Renal cortex interstitium (tissue), 11 donors: ENCODE measurements at regions not wholly inside any gene's neighbourhood (a gene's known extent, or its start where the extent isn't known, plus 50 kb on each side); places are given as distances from the start of the nearest gene placed in this dataset.
"Not testable (repeated sequence)": the region's sequence is repeated elsewhere in the genome, so short reads cannot be mapped to it uniquely, and the experiment has no call there.

Experiments used
- DNase-seq, 11 donors: peaks; one replicate each; pipeline ENCODE4 v3.0.0-alpha.2; 2013; ENCODE audit warnings: low read depth in 9 of 11, low spot score in 4 of 11; ENCODE audit errors: extremely low read depth in 1 of 11

DNA sequence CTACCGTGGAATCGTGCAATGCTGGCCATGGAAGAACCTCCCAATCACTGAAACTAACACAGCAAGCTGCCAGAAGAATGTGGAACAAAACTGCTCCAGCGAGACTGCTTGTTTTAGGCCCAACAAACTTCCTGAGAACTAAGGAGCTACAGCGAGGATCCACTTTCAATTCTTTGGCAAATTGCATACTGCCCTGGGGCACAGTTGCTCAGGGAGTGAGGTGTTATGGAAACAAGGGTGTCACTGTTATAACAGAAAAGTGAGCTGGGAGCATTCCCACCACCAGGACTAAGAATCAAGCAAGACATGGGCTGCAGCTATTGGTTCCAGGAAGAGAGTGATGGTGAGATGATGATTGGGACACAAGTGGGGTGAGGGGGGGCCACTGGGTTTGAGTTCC, 1606.1 kb upstream of the FLRT2 start:
- no peak for DNase-seq

DNA sequence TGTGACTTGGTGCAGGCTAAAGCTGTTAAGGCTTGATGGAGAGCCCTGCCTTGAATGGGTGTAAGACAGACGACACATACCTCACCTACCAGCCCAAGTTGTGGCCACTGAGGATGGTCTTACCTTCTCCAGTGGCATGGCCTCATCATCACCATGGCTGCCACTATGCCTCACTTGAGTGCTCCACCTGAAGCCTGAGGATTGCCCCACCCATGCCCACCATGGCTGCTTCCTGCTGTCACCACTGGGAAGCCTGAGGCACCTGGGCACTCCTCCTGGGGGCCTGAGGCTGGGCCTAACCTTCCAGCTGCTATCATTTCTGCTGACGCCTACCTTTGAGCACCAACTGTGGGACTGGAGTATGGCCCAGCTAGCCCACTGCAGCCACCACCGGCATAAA, 1605.7 kb upstream of the FLRT2 start:
- no peak for DNase-seq

DNA sequence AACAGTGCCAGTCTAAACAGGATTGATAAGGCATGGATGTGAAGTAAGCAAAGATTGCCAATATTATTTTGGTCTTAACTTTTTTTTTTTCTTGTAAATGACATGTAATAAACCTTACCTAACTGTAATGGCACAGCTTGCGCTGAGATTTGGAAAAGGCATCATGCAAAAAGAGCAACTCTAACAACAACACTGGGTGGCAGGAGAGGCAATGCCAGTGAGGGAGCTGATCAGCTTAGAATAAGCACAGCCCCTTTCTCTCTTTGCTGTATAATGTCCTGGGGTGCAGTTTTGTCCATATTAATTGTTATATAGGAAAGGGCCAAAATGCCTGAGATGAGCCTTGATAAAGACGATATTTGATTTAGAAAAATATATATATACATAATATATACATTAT, 1589.7 kb upstream of the FLRT2 start:
- no peak for DNase-seq

DNA sequence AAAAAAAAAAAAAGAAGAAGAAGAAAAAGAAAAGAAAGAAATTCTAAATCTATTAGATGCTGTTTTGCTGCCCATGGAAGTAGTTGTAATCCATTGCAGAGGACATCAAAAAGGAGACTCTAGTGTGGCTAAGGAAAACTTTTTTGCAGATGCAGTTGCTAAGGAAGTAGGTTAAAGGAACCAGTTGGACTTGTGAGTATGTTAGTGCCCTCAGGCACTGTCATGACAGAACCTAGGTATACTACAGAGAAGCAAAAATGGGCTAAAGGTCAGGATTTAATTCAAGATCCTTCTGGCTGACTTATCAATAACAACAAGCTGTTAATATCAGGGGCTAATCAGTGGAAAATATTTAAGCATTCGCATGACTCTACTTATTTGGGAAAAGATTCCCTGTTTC, 1571.6 kb upstream of the FLRT2 start:
- DNase-seq: no peak

DNA sequence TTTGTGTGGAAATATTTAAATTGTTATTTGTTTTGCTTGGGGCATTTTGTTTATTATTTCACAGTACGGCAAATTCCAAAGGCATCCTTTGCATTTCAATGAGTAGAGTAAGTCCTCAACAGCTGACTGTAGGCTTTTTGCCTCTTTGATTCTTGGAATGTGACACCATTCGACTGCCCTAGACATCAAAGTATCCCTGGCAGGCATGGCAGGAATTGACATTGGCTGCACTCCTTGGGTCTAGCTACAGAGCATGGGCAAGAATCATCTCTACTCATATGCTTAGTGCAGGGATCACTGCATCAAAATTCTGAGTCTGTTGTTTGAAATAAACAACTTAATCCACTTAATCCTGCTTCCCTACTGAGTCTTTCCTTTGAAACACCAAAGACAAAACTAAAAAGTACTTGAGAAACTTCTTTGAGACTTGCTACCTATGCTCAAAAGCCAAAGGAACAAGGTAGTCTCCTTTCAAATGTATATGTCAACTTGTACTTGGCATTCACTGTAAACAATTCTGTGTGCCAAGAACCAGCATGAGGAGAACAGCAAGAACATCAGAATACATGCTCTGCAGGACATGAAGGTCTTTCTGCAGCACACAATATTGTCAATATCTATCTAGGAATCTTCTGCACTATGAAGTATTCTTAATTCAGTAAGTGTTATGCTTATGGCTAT, 1569.0 kb upstream of the FLRT2 start:
- no peak for DNase-seq

DNA sequence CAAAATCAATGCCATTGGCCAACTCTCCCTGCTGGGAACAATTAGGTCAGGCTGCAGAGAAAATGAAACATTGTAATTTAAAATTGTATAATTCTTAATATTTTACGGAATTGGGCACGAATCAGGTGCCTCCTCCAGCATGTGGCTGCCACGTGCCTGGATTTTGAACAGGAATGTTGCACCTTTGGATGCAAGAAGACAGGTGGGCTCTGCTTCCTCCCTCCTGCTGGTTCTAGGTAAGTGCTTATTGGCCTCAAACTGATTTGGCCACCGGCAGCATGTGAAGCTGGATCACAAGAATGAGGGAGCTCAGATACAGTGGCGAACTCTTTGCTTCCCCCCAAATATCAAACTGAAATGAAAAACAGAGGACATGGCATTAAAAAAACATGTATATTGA, 1559.9 kb upstream of the FLRT2 start:
- DNase-seq: no peak

DNA sequence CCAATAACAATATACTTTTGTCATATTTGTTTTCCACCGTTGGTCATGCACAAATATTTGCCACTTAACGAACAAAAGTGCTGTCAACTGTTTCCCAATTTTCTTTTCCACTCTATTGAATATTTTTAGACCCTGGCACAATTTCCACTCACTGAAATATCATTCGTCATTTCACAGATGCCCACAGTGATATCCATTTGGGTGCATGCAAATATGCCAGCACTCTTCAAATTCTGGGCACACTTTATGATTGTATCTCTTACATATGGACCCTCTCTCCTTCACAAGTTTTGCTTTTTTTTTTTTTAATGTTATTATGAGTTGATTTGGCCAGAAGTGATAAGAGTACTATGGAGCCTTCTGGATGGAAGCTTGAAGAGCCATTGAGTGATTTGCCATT, 1557.3 kb upstream of the FLRT2 start:
- DNase-seq: no peak

DNA sequence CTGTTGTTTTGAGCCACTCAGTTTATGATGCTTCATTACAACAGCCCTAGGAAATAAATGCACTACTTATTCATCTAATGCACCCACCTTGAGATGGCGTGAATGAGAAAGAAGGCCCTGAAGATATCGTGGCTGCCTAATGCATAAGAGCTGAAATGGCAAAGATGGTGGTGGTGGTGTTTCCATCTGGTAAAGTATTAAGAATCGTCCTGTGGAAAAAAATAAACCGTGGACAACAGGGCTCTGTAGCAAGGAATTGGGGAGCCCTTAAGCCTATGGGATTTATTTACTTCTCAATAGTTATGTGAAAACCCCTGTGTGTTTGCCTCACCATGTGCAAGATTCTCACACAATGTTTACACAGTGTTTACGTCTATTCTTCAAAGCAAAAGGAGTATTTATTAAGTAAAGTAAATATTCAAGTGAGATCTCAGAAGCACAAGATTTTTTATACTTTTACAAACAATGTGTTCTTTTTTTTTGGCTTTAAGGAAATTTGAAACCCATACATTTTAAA, 1555.2 kb upstream of the FLRT2 start:
- no peak for DNase-seq

DNA sequence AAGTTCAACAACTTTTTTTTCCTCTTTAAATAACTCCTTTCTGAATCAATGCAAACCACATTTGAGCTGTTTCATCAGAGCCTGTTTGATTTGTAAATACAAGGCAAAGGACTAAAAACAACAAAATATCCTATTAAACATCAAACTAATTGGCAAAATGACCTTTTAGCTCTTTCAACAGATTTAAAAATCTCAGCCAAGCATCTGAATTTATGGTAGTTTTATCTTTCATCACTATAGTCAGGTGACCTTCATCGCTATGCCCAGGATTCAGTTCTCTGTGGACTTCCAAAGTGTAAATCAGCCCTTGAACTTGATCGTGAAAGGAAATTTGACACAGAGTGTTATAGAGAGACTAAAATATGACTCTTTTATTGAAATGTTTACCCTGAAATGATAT, 1554.5 kb upstream of the FLRT2 start:
- DNase-seq: peak in 2 of 11 donors; percentile 23 to 29

DNA sequence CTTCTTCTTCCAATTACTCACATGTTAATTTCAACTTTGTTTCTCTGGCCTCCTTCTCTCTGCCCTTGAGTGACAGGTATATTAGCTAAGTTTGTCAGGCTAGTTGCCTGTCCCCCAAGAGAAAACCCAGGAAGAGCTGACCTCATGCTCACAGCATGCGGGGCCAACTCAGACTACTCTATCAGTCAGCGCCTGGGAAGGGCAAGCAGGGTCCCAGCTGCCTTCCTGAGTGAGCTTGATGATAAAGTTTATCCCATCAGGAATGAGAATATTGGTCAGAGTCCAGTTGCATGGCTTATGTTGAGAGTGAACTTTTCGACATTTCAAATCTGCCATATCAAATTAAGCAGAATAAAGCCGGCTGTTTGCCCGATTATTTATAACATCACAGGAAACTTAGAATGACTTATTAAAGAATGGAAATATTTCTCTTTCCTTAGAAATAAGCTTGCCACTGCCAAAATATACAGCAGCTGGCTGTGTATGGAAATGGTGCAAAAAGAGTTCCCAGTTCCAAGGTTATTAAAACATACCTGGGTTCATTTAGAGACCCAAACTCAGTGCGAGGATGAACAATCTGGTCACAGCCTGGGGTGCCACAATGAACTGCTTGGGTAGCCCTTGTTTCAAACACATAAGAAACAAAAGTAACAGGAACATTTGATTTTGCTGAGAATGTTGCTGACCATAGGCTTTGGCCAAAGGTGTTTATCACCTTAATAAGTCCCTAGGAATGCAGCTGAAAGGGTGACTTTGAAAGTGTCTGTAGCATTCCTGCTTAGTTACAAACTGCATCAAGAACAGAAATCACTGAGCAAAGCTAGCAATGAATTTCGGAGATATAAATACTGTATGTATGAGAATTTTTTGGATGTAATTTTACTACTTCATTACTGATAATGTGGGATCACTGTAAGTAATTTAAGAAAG, 1553.8 kb upstream of the FLRT2 start:
- DNase-seq: peak; percentile 26 to 67 (median 52)

DNA sequence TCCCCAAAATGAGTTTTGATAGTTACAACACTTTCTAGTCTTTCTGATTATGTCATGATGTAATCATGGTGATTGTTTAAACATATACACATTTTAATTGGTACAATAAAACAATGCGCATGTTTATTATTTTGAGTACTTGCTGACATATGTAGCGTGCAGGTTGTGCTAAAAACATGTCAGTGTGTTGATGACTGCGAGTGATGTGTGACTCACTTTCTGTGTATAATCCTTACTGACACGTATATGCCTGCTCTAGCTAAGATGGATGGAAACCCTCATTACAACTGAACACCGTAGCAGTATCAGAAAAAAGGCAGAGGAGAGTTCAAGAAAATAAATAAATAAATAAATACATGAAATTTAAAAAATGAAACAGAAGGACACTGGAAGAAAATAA, 1552.4 kb upstream of the FLRT2 start:
- DNase-seq: no peak

DNA sequence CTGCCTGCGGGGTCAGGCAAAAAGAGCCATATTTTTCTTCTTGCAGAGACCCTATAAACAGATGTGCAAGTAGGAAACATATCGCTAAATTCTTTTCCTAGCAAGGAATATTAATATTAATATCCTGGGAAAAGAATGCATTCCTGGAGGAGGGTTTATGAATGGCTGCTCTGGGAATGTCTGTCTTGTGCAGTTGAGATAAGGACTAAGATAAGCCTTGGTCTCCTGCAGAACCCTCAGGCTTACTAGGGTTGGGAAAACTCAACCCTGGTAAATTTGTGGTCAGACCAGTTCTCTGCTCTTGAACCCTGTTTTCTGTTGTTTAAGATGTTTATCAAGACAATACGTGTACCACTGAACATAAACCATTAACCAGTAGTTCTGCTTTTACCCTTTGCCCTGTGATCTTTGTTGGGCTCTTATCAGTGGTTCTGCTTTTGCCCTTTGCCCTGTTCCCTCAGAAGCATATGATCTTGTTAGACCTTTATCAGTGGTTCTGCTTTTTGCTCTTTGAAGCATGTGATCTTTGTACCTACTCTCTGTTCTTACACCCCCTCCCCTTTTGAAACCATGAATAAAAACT, 1548.2 kb upstream of the FLRT2 start:
- not testable (repeated sequence) for DNase-seq

DNA sequence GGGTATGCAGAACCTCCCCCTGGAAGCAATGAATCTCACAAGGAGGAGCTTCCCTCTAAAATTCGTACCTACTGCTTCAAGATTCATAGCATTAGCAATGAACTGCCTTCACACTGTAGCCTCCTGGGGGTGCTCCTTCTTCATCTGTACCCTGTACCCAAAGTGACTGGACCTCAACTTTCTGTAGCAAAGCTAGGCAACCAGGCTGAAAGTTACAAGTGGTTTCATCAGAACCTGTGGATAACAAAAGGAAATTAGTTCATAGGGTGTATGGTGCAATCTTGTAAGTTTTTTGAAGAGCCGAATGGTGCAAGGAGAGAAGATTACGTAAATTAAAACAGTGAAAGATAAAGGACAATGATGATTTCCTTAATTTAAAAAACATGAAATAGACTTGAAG, 1541.7 kb upstream of the FLRT2 start:
- no peak for DNase-seq

DNA sequence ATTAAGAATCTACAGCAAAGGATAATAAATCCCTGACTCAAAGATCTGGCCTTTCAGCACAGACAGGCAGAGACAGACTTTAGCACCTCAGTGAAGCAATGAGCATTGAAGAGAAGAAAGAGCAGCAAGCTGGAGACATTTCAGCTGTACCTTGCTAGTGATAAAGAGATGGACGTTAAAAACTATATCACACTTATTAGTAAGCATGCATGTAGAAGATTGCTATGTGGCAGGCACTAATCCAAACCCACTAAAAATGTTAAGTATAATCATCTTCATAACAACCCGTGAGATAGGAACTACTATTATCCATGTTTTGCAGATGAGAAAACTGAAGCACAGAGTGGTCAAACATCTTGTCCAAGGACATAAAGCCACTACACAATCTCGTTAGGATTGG, 1538.3 kb upstream of the FLRT2 start:
- DNase-seq: no peak

DNA sequence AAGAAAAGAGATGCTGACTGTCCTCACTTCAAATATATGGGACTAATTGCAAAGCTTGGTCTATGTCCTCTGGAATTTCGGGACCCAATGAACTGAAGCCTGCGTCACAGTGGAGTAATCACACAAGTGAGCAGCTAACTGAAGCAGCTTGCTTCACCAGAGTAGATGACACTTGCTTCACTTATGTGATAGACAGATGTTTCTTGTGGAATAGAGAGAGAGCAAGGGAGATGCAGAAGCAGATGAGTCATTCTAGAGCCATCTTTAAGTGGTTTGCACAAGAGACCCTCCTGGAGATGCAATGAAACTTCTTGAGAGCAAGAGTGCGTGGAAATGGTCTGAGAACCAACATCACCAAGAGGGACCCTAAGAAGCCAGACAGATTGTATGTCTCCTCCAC, 1537.1 kb upstream of the FLRT2 start:
- DNase-seq: no peak

DNA sequence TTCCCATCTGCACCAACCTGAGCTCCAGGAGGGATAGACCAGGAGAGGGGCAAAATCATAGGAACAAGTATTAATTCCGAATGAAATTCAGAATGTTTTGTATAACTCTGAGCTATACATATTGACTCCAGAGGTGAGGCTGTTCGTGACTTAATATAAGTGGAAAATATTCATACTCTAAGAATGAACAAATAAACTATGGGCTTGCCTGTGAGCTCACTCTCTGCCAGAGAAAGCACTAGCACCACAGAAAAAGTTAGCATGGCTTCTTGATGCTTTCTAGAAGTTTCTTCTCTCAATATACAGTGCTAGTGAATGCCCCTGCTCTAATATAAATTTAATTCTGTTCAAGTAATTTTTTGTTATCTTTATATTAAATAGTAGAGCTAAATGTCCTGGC, 1536.4 kb upstream of the FLRT2 start:
- no peak for DNase-seq

DNA sequence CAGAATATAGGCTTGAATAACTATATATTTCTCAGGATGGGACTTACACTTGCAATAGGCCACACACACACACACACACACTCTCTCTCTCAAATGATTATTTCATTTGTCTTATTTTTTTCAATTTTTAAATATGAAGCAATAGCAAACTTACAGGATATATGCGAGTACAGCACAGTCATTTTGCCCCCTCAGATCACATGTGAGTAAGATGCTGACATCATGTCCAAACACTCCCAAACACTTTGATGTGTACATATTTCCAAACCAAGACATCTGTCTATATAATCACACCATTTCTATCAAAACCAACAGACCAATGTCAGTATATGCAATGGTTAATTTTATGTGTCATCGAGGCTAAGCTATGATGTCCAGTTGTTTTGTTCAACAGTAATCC, 1535.9 kb upstream of the FLRT2 start:
- DNase-seq: no peak

DNA sequence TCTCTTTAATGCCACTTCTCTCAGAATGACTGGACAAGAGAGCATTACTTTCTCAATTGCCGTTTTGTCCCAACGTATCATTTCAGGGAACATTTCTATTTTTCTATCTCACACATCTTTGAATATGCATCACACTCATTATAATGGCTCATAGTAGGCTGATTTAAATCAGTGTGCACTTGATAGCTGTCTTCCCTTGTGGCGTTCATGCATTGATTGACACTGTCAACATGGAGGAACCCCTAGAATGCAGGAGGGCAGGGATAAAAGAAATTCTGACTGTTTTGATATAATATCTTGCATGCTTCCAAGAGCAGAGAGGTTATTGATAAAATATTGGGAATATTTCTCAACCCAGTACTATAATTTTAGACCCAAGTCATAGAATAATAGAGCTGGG, 1528.9 kb upstream of the FLRT2 start:
- no peak for DNase-seq

DNA sequence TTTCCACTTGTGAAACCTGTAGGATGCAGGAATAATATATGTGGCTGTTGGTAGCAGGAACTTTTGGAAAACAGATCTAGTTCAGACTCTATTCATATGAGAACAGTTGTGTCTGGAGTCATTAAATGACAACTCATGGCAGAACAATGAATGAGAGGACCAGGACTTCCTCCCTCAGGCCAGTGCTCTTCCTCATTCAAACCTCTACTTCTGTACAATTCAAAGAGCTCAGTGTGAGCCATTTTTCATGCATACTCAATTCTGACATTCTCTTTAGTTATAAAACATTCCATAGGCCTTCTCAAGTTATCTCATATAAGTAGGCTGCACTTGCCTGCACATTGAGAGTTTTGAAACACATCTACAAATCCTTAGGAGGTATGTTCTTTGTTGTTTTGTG, 1526.6 kb upstream of the FLRT2 start:
- DNase-seq: no peak

DNA sequence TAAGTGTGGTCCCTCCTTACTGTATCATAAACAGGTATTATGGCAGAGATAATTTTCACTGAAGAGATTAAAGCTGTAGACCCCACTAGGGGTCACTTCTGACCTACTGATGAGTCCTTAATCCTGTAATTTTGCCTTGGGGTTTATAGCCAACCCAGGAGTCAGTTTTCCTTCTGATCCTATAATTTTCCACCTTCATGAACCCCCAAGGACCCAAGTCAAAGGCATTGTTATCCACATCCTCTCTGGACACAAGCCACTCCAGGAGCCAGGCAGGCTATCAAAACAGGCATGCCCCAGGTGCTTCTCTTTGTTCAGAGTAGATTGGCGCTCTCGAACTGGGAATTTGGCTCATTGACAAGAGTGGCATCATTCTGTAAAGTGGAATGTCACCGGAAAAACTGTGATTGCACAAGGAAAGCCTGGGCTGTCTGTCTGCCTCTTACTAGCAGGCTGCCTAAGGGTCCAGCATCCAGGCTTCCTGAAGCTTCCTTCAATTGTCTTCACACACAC, 1523.2 kb upstream of the FLRT2 start:
- DNase-seq: peak in 8 of 11 donors; percentile 1 to 36 (median 14)
